Lower leg skin (tissue), 3 donors: ENCODE measurements at regions not wholly inside any gene's neighbourhood (a gene's known extent, or its start where the extent isn't known, plus 50 kb on each side); places are given as distances from the start of the nearest gene placed in this dataset.

Source experiments
- POLR2A ChIP-seq, 2 donors: fragments of 450-650 bp; IDR thresholded peaks; one replicate each; pipeline ENCODE4 v1.6.1; 2016 to 2017; ENCODE audit warnings: antibody characterized with exemption in 2 of 2, mild to moderate bottlenecking in 1 of 2, moderate library complexity in 1 of 2
- TF ChIP-seq, protein P1 (sequence below), 3 donors: fragments of 450-650 bp; IDR thresholded peaks; one replicate each; pipeline ENCODE4 v1.5.1; 2016; ENCODE audit warnings: antibody characterized with exemption in 3 of 3, mild to moderate bottlenecking in 3 of 3, moderate library complexity in 2 of 3

DNA sequence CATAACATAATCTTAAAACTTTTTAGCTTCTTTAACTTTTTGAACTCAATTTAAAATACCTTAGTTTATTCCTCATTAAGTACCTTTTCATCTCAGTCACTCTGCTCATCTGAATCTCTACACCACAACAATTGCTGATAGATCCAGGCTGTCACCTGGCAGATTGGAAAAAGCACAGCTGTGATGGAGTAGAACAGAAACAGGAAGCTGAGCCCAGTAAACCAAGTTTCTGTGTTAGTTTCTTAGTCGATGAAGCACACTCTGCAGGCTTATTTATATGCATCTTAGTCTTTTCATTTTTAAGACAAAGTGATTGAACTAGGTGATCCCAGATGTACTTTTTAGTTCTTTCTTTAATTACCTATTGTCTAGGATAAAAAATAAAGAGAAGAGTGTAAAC, 1398.0 kb upstream of the ALCAM start:
- TF ChIP-seq, protein P1, sequence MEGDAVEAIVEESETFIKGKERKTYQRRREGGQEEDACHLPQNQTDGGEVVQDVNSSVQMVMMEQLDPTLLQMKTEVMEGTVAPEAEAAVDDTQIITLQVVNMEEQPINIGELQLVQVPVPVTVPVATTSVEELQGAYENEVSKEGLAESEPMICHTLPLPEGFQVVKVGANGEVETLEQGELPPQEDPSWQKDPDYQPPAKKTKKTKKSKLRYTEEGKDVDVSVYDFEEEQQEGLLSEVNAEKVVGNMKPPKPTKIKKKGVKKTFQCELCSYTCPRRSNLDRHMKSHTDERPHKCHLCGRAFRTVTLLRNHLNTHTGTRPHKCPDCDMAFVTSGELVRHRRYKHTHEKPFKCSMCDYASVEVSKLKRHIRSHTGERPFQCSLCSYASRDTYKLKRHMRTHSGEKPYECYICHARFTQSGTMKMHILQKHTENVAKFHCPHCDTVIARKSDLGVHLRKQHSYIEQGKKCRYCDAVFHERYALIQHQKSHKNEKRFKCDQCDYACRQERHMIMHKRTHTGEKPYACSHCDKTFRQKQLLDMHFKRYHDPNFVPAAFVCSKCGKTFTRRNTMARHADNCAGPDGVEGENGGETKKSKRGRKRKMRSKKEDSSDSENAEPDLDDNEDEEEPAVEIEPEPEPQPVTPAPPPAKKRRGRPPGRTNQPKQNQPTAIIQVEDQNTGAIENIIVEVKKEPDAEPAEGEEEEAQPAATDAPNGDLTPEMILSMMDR (IDR thresholded peaks at IDR 0.05), result no peak
- TF ChIP-seq POLR2A (IDR thresholded peaks at IDR 0.05), result no peak
